Body of pancreas (tissue), 4 donors: ENCODE measurements at regions not wholly inside any gene's neighbourhood (a gene's known extent, or its start where the extent isn't known, plus 50 kb on each side); places are given as distances from the start of the nearest gene placed in this dataset.
"Not testable (repeated sequence)": the region's sequence is repeated elsewhere in the genome, so short reads cannot be mapped to it uniquely, and the experiment has no call there.

ENCODE experiments used
- ATAC-seq: fragments of 150-250 bp; one replicate; pipeline ENCODE4 v1.9.1; 2016
- DNase-seq, 4 donors: peaks; one replicate each; pipeline ENCODE4 v3.0.0-alpha.2; 2019
- H3K27ac ChIP-seq, 4 donors: fragments of 200-600 bp; sonication (generic); 1 replicate in 3 of 4; 2 replicates in 1 of 4; pipeline versions ENCODE4 v1.5.1 to v1.6.1; 2016 to 2019; ENCODE audit warnings: mild to moderate bottlenecking in 1 of 4, mixed read lengths in 1 of 4, moderate library complexity in 1 of 4
- H3K27me3 ChIP-seq, 2 donors: fragments of 200-600 bp; sonication (generic); one replicate each; pipeline ENCODE4 v1.6.0; 2016; ENCODE audit warnings: mild to moderate bottlenecking in 1 of 2
- H3K36me3 ChIP-seq, 2 donors: fragments of 200-600 bp; sonication (generic); replicated peaks in 1 of 2; 2 replicates each; pipeline ENCODE4 v1.5.1; 2016; ENCODE audit warnings: low read depth in 2 of 2; ENCODE audit not compliant: insufficient read depth in 1 of 2
- H3K4me1 ChIP-seq: fragments of 200-600 bp; sonication (generic); one replicate; pipeline ENCODE4 v1.6.0; 2016
- H3K4me3 ChIP-seq, 2 donors: fragments of 200-600 bp; sonication (generic); 1 replicate in 1 of 2; 2 replicates in 1 of 2; pipeline ENCODE4 v1.5.1; 2016 to 2019
- H3K9me3 ChIP-seq, 3 donors: fragments of 200-600 bp; sonication (generic); 1 replicate in 2 of 3; 2 replicates in 1 of 3; pipeline ENCODE4 v1.5.1; 2016
- CTCF ChIP-seq, 7 experiments: fragments of 450-650 bp in 4 of 7; fragments of 200-600 bp in 3 of 7; sonication (generic) in 3 of 7; IDR thresholded peaks; one replicate each; pipeline ENCODE4 v1.5.1; 2016 to 2019; ENCODE audit warnings: antibody characterized with exemption in 7 of 7
- POLR2A ChIP-seq, 3 donors: fragments of 450-650 bp; IDR thresholded peaks; one replicate each; pipeline ENCODE4 v1.6.1; 2016; ENCODE audit warnings: antibody characterized with exemption in 3 of 3, mild to moderate bottlenecking in 2 of 3
- WGBS, 2 donors: methylation state at CpG; one replicate each; pipeline ENCODE4 v1.1.5; 2017; 5-methylcytosine and 5-hydroxymethylcytosine counted together
- intact Hi-C: fragments of 100-400 bp; cut with DNase I; formaldehyde crosslinking; loops from one replicate; pipeline ENCODE4 v1.15.1; 2023

DNA sequence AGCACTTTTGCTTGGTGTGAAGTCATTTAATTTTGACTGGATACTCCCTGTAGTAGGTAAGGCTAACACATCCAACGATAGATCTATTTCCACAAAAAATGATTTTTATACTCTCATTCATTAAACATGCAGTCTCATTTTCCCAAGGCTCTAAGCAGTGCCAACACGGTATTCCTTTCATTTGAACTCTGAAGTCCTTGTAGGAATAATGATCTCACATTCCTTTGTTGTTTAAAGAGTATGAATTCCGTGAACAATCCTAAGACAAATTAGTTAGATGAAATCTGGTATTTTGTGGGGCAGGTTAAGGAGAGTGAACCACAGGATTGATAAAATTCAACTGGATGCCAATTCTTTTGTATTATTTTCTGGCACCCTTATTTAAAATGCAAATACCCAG is 66.6 kb downstream of the LACC1 start:
- TF ChIP-seq CTCF (IDR thresholded peaks at IDR 0.05) (no peak), POLR2A (IDR thresholded peaks at IDR 0.05) (no peak)
- intact Hi-C loops = no loop called here
- Histone ChIP-seq H3K9me3 (no peaks in the 10 kb centered on the region), H3K27me3 (no peaks in the 10 kb centered on the region), H3K27ac (no peak overlapping the region), H3K4me3 (no peak overlapping the region), H3K4me1 (no peaks in the 10 kb centered on the region), H3K36me3 (no peaks in the 10 kb centered on the region)
- no peak for ATAC-seq
- DNase-seq = no peak
- WGBS, 2 donors = 42 to 49% methylated on average over 3 of the region's 3 CpGs

GRCh38 chr13:43947897-43948458 is 68.3 kb downstream of the LACC1 start:
- DNase-seq = no peak
- WGBS, 2 donors = 58 to 66% methylated on average over 3 of the region's 3 CpGs
- H3K4me1 ChIP-seq = no peaks in the 10 kb centered on the region
- H3K4me3 ChIP-seq = no peak overlapping the region
- H3K27me3 ChIP-seq = no peaks in the 10 kb centered on the region
- ATAC-seq = no peak
- intact Hi-C loops = no loop called here
- no peaks in the 10 kb centered on the region for H3K9me3 ChIP-seq
- no peak overlapping the region for H3K27ac ChIP-seq
- no peak for TF ChIP-seq POLR2A (IDR thresholded peaks at IDR 0.05)
- TF ChIP-seq CTCF (IDR thresholded peaks at IDR 0.05) = no peak
- no peaks in the 10 kb centered on the region for H3K36me3 ChIP-seq

DNA sequence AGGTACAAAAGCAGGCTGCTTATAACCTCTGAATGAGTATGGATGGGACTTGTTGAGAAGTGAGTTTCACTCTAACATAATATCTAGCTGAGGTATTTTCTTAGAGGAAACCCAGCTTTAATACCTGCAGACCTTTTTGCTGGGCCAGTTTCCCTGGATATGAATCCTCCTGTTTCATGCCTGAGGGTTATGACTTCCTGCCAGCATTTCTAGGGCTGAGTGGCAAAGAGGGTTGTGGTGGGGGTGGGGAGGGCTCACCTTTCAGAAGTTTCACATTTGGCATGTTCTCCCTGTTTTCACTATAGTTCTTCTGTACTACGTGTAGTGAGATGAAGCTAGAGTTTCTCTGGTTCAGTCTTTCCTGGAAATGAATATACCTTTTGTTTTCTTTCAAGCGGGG is 73.7 kb downstream of the LACC1 start:
- H3K4me3 ChIP-seq = no peak overlapping the region
- intact Hi-C loops = no loop called here
- H3K36me3 ChIP-seq = no peaks in the 10 kb centered on the region
- no peaks in the 10 kb centered on the region for H3K9me3 ChIP-seq
- H3K4me1 ChIP-seq = no peaks in the 10 kb centered on the region
- no peaks in the 10 kb centered on the region for H3K27me3 ChIP-seq
- TF ChIP-seq POLR2A (IDR thresholded peaks at IDR 0.05) (no peak), CTCF (IDR thresholded peaks at IDR 0.05) (no peak)
- 49 to 59% methylated on average over 2 of the region's 2 CpGs for WGBS, 2 donors
- H3K27ac ChIP-seq = no peak overlapping the region
- ATAC-seq (no peak), DNase-seq (no peak)

GRCh38 chr13:43956975-43957374 is 77.3 kb downstream of the LACC1 start:
- ATAC-seq, H3K27me3 ChIP-seq, H3K4me1 ChIP-seq, DNase-seq, H3K9me3 ChIP-seq, intact Hi-C loops, H3K36me3 ChIP-seq, H3K4me3 ChIP-seq, H3K27ac ChIP-seq: not testable (repeated sequence)
- WGBS, 2 donors = 92 to 94% methylated on average over 1 of the region's 1 CpG

DNA sequence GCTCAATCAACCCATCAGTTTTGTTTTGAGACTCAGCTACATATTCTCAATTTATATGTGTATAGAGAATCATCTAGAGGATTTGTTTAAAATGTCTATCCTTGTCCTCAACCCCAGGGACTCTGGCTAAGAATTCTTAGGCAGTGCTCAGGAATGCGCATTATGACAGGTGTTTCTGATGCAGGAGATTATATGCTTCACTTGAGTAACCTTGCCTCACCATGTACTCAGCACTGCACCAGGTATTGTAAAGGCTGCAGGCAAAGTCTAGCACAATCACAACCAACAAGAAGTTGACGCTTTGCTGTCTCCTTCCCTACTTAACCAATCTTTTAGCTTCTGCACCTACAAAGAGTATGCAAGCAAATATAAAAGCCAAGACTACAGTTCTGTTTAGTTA is 79.6 kb downstream of the LACC1 start:
- intact Hi-C loops = no loop called here
- TF ChIP-seq POLR2A (IDR thresholded peaks at IDR 0.05) (no peak), CTCF (IDR thresholded peaks at IDR 0.05) (no peak)

More for the DNA sequence above, 79.6 kb downstream of the LACC1 start:
- no peak overlapping the region for H3K27ac ChIP-seq
- no peaks in the 10 kb centered on the region for H3K9me3 ChIP-seq
- 83 to 89% methylated on average over 2 of the region's 2 CpGs for WGBS, 2 donors
- no peaks in the 10 kb centered on the region for H3K27me3 ChIP-seq
- DNase-seq (no peak), ATAC-seq (no peak)
- no peak overlapping the region for H3K4me3 ChIP-seq
- no peaks in the 10 kb centered on the region for H3K4me1 ChIP-seq
- H3K36me3 ChIP-seq = no peaks in the 10 kb centered on the region
